HG02588 (cell line): ENCODE measurements at regions not wholly inside any gene's neighbourhood (a gene's known extent, or its start where the extent isn't known, plus 50 kb on each side); places are given as distances from the start of the nearest gene placed in this dataset.
A peak's percentile ranks its signal among the peaks of the same experiment; 100 is the strongest.

Source experiments
- ATAC-seq: cut with Tn5 transposase; IDR thresholded peaks from one replicate; pipeline ENCODE4 v1.9.1; 2021; ENCODE audit warnings: mild to moderate bottlenecking, moderate library complexity; ENCODE audit not compliant: unreplicated experiment

GRCh38 chr6:130670142-130670541, 157.1 kb upstream of the SMLR1 start:
- no peak for ATAC-seq

- ATAC-seq = no peak
These were observed 156.1 kb upstream of the SMLR1 start for GRCh38 chr6:130671119-130671518.

DNA sequence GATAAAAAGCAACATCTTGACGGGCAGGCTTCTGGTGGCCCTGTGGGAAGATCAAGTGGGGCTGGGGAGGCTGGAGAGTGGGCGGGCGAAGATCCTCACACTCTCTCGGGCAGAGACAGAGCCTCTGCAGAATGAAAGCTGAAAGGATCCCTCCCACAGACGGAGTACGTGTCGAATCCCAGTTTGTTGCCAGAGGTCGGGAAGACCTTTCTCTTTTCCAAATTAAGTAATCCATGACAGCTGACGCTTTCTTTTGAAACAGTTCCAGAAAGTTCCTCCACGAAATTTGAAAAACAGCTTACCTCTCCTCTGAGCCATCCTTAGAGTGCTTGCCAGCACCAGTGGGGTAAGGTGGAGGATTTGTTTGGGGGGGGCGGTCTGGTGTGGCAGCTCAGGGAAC, 155.6 kb upstream of the SMLR1 start:
- no peak for ATAC-seq

- no peak for ATAC-seq
These were observed 155.1 kb upstream of the SMLR1 start for GRCh38 chr6:130672153-130672552.

- no peak for ATAC-seq
These were observed 152.6 kb upstream of the SMLR1 start for GRCh38 chr6:130674604-130675003.

DNA sequence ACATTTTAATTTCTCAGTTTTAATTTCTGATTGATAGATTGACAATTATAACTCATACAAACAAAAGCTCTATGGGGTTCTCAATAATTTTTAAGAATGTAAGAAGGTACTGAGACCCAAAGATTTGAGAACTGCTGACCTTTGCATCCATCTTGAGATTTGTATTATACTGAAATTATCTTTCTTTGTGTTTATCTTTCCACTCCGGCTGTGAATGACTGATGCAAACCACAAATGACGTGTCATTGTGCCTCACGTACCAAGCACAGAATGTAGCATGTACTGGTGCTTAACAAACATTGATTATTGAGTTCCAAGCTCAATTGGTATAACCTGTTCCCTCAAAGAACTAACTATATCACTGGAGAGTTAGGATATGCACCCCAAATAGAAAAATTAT, 152.1 kb upstream of the SMLR1 start:
- no peak for ATAC-seq

GRCh38 chr6:130676077-130676772, 151.0 kb upstream of the SMLR1 start:
- ATAC-seq = no peak

- ATAC-seq = no peak
These were observed 150.4 kb upstream of the SMLR1 start for GRCh38 chr6:130676773-130677144.

DNA sequence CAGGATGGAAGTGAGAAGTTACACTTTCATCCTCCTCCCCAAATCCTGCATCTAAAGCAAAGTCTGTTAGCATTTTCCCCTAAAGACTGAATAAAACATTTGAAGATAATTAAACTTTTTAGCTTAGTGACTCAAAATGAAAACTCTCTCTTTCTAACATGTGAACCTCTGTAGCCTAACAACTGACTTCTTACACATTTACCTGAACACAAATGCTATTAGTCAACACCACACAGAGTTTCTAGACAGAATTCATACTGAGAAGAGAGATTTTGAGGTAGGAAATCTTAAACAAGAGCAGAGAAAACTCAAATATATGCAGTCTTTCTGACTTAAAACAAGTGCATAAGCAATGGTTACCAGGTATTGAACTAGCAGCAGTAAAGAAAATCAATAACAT, 149.9 kb upstream of the SMLR1 start:
- ATAC-seq = no peak

DNA sequence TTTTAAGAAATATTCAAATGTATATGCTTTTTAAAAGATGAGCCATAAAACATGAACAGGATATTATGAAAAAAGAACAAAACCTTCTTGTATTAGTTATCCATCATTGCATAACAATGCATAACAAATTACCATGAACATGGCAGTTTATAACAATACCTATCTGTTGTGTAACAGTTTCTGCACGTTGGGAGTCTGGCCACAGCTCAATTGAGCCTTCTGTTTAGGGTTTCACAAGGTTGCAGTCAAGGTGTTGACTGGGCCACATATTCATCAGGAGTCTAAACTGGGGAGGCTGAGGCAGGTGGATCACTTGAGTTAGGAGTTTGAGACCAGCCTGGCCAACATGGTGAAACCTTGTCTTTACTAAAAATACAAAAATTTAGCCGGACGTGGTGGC, 149.4 kb upstream of the SMLR1 start:
- ATAC-seq = no peak

DNA sequence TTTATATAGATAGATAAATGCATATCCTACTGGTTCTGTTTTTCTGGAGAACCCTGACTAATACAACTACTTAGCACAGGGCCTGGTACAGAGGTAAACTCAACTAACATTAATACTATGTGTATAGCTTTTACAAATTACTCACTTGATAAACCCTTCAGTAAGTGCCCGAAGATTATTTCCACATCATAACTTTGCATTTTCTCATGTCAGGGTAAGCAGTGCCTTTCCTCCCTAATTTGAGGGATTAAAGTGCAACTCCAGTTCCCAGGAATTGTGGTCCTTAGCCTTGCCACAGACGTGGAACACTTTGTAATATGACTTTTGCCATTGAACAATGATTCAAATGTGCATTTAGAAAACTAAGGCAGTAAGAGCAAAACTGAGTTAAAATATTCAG, 147.5 kb upstream of the SMLR1 start:
- ATAC-seq = no peak

GRCh38 chr6:130680116-130680515, 147.1 kb upstream of the SMLR1 start:
- no peak for ATAC-seq

DNA sequence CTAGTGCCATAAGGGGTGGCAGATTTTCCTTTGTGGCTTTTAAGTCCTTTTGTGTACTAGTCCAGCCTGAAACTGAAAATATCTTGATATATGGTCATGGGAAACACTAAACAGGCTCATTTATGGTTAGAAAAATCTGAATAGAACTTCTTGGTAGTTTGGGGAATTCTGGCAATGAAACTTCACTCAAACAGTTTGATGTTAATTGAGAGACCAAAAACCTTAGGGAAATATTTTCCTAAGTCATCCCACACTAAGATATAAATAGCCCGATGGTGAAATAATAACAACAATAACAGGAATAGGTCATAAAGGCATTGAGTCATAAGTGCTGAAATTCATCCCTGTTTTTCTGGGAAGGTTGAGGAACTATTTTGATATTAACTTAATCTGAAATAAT, 146.2 kb upstream of the SMLR1 start:
- ATAC-seq = no peak

DNA sequence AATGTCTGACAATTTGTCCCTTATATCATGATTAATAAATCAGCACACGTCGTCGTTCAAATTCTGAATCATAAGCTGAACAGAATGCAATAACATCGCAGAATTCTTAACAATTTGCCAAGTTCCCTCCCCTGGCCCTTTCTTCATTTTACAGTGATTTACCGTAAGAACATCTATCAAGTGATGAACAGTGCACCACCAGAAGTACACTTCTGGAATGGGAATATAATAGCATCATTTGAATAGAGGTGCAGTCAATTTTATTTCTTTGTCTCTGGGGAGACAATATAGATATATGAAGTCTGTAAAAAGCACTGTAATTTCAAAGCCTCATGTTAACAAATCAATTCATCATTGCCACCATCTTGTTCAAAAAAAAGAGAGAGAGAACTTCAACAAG, 145.1 kb upstream of the SMLR1 start:
- no peak for ATAC-seq

DNA sequence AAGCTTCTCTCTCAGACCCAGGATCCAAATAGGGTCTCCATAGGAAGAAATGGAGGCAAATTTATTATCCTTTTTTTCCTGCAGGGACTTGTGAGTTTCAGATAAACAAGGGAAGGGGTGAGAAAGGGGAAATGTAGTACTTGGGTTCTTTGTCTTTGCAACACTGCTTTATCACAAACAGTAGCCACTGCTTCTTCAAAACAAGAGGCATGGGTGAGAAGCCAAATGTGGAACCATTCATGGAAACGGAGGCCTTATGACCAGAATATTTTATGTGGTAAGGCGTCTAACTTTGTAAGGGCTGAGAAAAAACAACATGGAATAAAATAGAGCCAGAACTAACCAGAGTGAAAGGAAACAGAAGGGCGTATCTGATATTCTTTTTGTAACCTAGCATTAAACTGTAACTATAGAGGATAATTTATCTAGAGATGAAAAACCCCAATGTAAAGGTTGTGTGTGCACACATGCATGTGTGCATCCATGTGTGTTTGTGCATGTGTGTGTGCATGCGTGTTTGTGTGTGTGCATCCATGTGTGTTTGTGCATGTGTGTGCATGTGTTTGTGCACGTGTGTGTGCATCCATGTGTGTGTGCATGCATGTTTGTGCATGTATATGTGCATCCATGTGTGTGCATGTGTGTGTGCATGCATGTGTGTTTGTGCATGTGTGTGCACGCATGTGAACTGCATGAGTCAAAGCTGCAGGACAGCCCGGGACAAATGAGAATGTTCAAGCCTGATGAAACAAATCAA, 143.3 kb upstream of the SMLR1 start:
- ATAC-seq = no peak

GRCh38 chr6:130692659-130693058, 134.5 kb upstream of the SMLR1 start:
- no peak for ATAC-seq

GRCh38 chr6:130693944-130694343, 133.3 kb upstream of the SMLR1 start:
- no peak for ATAC-seq

- no peak for ATAC-seq
These were observed 132.6 kb upstream of the SMLR1 start for GRCh38 chr6:130694606-130695005.

DNA sequence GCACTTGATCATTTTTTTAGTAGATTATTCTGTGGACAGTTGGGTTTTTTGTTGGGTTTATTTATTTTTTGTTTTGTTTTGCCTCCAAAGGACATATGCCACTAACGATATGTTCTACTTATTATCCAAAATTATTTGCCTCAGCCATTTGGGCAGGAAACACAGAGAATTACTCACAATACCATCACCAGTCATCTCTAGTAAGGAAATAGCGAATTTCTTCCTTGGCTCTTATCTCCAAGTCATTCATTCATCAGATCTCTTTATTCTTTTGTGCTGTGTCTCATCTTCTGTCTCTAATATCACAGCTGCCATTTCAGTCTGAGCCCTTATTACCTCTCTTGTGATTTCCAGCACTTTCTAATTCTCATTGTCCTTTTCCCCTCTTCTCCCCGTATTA, 130.4 kb upstream of the SMLR1 start:
- ATAC-seq = no peak

DNA sequence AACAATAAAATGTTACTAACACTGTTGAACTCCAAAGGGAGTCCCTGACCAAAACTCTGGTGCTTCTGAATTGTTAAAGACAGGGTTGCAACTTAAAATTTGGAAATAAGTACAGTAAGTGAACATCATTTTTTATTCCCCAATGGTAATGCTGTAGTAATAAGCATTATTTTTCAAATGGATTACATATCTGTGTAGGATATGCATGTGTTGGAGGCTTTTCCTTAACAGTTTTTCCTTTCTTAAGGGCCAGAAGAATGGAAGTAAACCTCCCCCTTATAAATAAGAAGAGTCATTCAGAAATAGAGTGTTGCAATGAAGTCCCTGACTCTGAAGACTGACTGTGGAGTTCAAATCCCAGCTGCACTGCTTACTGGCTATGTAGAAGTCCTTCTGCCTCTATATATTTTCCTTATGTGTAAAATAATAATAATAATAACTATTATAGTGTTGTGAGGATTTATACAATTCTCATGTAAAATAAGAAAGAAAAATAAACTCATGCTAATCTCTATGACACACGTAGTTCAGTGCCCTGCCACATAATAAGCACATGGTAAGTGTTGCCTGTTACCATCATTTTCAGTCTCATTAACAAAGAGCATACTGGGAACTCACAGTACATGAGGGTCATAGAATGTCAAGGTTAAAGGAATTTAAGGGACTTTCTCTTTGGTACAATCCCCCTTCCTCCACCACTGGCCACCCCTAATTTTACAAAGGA, 129.8 kb upstream of the SMLR1 start:
- peak; percentile 39 for ATAC-seq

DNA sequence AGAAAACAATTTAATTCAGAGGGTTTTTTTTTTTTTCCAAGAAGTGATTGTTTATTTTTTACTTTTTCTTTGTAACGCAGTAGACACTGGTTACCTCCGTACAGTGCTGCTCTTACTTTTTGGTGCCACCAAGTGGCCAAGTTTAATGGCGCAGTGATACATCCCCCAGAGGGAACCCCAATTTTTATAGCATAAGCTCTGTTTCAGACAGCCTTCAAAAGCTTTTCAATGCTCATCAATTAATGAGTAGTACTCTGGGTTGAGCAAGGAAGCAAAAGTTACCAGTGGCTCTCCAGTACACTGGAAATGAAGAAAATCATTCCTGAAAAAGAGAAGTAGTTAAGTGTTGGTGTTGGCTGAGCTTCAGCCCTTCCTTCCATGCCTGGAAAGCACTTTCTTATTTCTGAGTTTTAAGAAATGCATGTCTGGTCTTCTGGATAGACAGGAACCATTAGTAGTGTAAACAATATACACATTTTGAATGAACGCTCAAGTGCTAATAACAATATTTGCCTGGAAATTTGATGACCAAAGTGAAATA, 129.1 kb upstream of the SMLR1 start:
- ATAC-seq = peak; percentile 91

GRCh38 chr6:130699742-130700141, 127.5 kb upstream of the SMLR1 start:
- no peak for ATAC-seq
